ENCODE measurements at regions not wholly inside any gene's neighbourhood (a gene's known extent, or its start where the extent isn't known, plus 50 kb on each side); places are given as distances from the start of the nearest gene placed in this dataset.

DNA sequence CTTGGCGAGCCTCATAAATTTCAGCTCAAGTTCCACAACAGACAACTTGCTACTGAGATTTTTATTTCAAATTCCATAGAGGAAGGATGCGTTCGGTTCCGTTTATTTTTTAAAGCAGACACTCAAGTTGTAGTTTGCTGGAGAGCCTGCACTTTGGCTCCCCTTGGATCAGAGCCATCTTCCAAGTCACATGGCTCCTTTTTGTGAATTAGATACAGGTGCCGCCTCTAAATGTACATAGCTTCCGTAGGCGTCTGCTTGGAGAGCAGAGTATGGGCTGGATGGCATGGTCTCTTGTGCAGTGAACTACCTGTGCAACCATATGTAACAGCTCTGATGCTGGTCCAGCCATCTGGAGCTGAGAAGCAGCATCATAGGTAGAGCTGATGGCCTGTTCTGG lies 73.9 kb upstream of the WWC1 start:
- H3K4me1 ChIP-seq = peaks cover 3% of the 10 kb centered on the region
- no peak for ATAC-seq
- no peak overlapping the region for H3K27ac ChIP-seq
- H3K36me3 ChIP-seq = no peaks in the 10 kb centered on the region
- no peak overlapping the region for H3K4me3 ChIP-seq
- H3K9me3 ChIP-seq = no peaks in the 10 kb centered on the region
- H3K27me3 ChIP-seq = no peaks in the 10 kb centered on the region
- DNase-seq = no peak
- no peak for TF ChIP-seq CTCF (IDR thresholded peaks at IDR 0.05)
- intact Hi-C loops (cut with DNase I) = loop anchor here (10.0 kb wide), 1 partner anchor 493 kb away; no protein-coding TSS in a partner anchor

GRCh38 chr5:168218746-168219145 lies 72.7 kb upstream of the WWC1 start:
- no peak for DNase-seq
- Histone ChIP-seq H3K4me3 (no peak overlapping the region), H3K4me1 (peaks cover 3% of the 10 kb centered on the region), H3K27ac (no peak overlapping the region), H3K27me3 (no peaks in the 10 kb centered on the region), H3K9me3 (no peaks in the 10 kb centered on the region), H3K36me3 (no peaks in the 10 kb centered on the region)
- ATAC-seq = no peak
- intact Hi-C loops (cut with DNase I) = loop anchor here (10.0 kb wide), 1 partner anchor 494 kb away; no protein-coding TSS in a partner anchor
- no peak for TF ChIP-seq CTCF (IDR thresholded peaks at IDR 0.05)

- Histone ChIP-seq H3K36me3 (no peaks in the 10 kb centered on the region), H3K27ac (no peak overlapping the region), H3K4me3 (no peak overlapping the region), H3K9me3 (no peaks in the 10 kb centered on the region), H3K4me1 (peaks cover 3% of the 10 kb centered on the region), H3K27me3 (no peaks in the 10 kb centered on the region)
- peak; percentile 89 for ATAC-seq
- DNase-seq = no peak
- TF ChIP-seq CTCF (IDR thresholded peaks at IDR 0.05) = peak; percentile 85
- intact Hi-C loops (cut with DNase I) = loop anchor here (10.0 kb wide), 1 partner anchor 495 kb away; no protein-coding TSS in a partner anchor
Measured at GRCh38 chr5:168219515-168220410, 71.7 kb upstream of the WWC1 start.

- H3K9me3 ChIP-seq = no peaks in the 10 kb centered on the region
- ATAC-seq = no peak
- H3K36me3 ChIP-seq = no peaks in the 10 kb centered on the region
- no peak overlapping the region for H3K27ac ChIP-seq
- H3K4me3 ChIP-seq = no peak overlapping the region
- no peaks in the 10 kb centered on the region for H3K4me1 ChIP-seq
- TF ChIP-seq CTCF (IDR thresholded peaks at IDR 0.05) = no peak
- intact Hi-C loops (cut with DNase I) = no loop called here
- no peak for DNase-seq
- H3K27me3 ChIP-seq = no peaks in the 10 kb centered on the region
Measured at GRCh38 chr5:168224085-168224484, 67.4 kb upstream of the WWC1 start.

- no peak for DNase-seq
- H3K27me3 ChIP-seq = no peaks in the 10 kb centered on the region
- H3K4me3 ChIP-seq = no peak overlapping the region
- H3K9me3 ChIP-seq = no peaks in the 10 kb centered on the region
- no peak for ATAC-seq
- H3K27ac ChIP-seq = no peak overlapping the region
- no peaks in the 10 kb centered on the region for H3K4me1 ChIP-seq
- intact Hi-C loops (cut with DNase I) = no loop called here
- no peaks in the 10 kb centered on the region for H3K36me3 ChIP-seq
- no peak for TF ChIP-seq CTCF (IDR thresholded peaks at IDR 0.05)
Measured at GRCh38 chr5:168226012-168226411, 65.4 kb upstream of the WWC1 start.

All from upper lobe of right lung (tissue), 1 donor.